Heart left ventricle (tissue), 16 donors: ENCODE measurements at regions not wholly inside any gene's neighbourhood (a gene's known extent, or its start where the extent isn't known, plus 50 kb on each side); places are given as distances from the start of the nearest gene placed in this dataset.
A peak's percentile ranks its signal among the peaks of the same experiment; 100 is the strongest.

Experiments used
- ATAC-seq, 4 donors: fragments of 200-7000 bp; cut with Tn5 transposase; one replicate each; pipeline ENCODE4 v1.9.1; 2020 to 2022; ENCODE audit warnings: moderate library complexity in 4 of 4, mild to moderate bottlenecking in 3 of 4, moderate number of reproducible peaks in 1 of 4
- DNase-seq, 5 donors: peaks; one replicate each; pipeline ENCODE4 v3.0.0-alpha.2; 2020
- H3K27ac ChIP-seq, 12 donors: fragments of 200-600 bp; sonication (generic) in 4 of 12; one replicate each; pipeline versions ENCODE4 v1.5.0 to v1.8.0; 2016 to 2022; ENCODE audit warnings: mild to moderate bottlenecking in 2 of 12
- H3K27me3 ChIP-seq, 9 donors: fragments of 200-600 bp; sonication (generic) in 2 of 9; one replicate each; pipeline versions ENCODE4 v1.5.1 to v1.8.0; 2016 to 2022; ENCODE audit warnings: mild to moderate bottlenecking in 3 of 9
- H3K36me3 ChIP-seq, 9 donors: fragments of 200-600 bp; sonication (generic) in 2 of 9; one replicate each; pipeline versions ENCODE4 v1.5.0 to v1.8.0; 2018 to 2022; ENCODE audit warnings: mild to moderate bottlenecking in 2 of 9
- H3K4me1 ChIP-seq, 12 donors: fragments of 200-600 bp; sonication (generic) in 4 of 12; one replicate each; pipeline versions ENCODE4 v1.5.0 to v1.8.0; 2016 to 2022; ENCODE audit warnings: mild to moderate bottlenecking in 3 of 12
- H3K4me3 ChIP-seq, 12 donors: fragments of 200-600 bp; sonication (generic) in 4 of 12; one replicate each; pipeline versions ENCODE4 v1.5.0 to v1.8.0; 2017 to 2022; ENCODE audit warnings: mild to moderate bottlenecking in 9 of 12, moderate library complexity in 4 of 12
- H3K9me3 ChIP-seq, 12 donors: fragments of 200-600 bp; sonication (generic) in 4 of 12; one replicate each; pipeline versions ENCODE4 v1.5.0 to v1.8.0; 2016 to 2022; ENCODE audit warnings: mild to moderate bottlenecking in 1 of 12
- POLR2A ChIP-seq, 2 donors: fragments of 450-650 bp; IDR thresholded peaks; one replicate each; pipeline ENCODE4 v1.6.1; 2017; ENCODE audit warnings: antibody characterized with exemption in 2 of 2, mild to moderate bottlenecking in 2 of 2, moderate library complexity in 2 of 2
- WGBS, 4 donors: extraction: QIAGEN DNeasy Blood & Tissue Kit in 2 of 4; methylation state at CpG; one replicate each; pipeline versions ENCODE4 v1.1.5 to v1.1.7; 2013 to 2018; 5-methylcytosine and 5-hydroxymethylcytosine counted together
- intact Hi-C, 10 donors: fragments of 100-400 bp; cut with DNase I; formaldehyde crosslinking; loops; one replicate each; pipeline versions ENCODE4 v1.11.1 to v1.14.2; 2022
- TF ChIP-seq, protein P1 (sequence below), 12 donors: fragments of 200-600 bp; sonication (generic) in 4 of 12; IDR thresholded peaks; one replicate each; pipeline versions ENCODE4 v1.5.0 to v1.8.0; 2018 to 2022; ENCODE audit warnings: antibody characterized with exemption in 12 of 12, mild to moderate bottlenecking in 5 of 12
- donor health status: ischemic (EF 13 %, LVEDD 7.1; RV severe dilation, severe dysfunction).
- donor health status: healthy with polysubstance abuse.
- donor health status: DM: no; HTN: yes; CAD: no.
- donor health status: DM: no; HTN: no; CAD: no.
- donor health status: ischemic (EF 25% LVEDD 6.9; RV normal size, moderate dysfunction).
- donor health status: ischemic (EF 25% LVEDD 5.7; RV mildly dilated, moderate dysfunction).
- donor health status: healthy.
- donor health status: DM: yes; HTN: yes; CAD: no.
- donor health status: ischemic (EF 35%, LVEDD 5.7; RV mildly dilated, moderate dysfunction).
- donor health status: nonischemic (EF 11% LVEDD 7.7; RV severe dilation, severe dysfunction).
- donor health status: DM: yes; HTN: yes; CAD: no.
- donor health status: PGD.
- donor health status: ischemic (EF 29% LVEDD 5.4; RV normal size, mild dysfunction).
- donor health status: nonischemic (EF 23%, LVEDD 6.1; RV moderate dilation, normal function).

DNA sequence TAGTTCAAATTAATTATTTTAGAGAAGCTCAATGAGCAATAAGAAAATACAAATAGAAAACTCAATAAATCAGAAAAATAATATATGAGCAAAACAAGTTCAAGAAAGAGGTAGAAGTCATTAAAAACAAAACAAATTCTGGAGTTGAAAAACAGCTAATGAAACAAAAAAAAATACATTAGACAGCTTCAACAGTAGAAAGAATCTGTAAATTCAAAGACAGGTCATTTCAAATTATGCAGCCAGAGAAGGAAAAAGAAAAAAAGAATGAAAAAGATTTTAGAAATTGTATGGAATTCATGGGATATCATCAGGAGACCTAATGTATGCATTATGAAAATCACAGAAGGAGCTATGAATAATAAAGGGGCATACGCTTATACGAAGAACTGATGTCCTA lies 795.3 kb upstream of the ADGRB3 start:
- peaks cover 0 to 27% (median 7%) of the 10 kb centered on the region in 12 donors for H3K9me3 ChIP-seq
- no peaks in the 10 kb centered on the region for H3K36me3 ChIP-seq
- H3K4me3 ChIP-seq = no peak overlapping the region
- ATAC-seq (no peak), DNase-seq (no peak)
- H3K27ac ChIP-seq = no peak overlapping the region
- H3K27me3 ChIP-seq = no peaks in the 10 kb centered on the region
- 86 to 93% (median 89%) methylated on average over 2 of the region's 2 CpGs for WGBS, 4 donors
- intact Hi-C loops = no loop called here
- no peaks in the 10 kb centered on the region for H3K4me1 ChIP-seq
- TF ChIP-seq, protein P1, sequence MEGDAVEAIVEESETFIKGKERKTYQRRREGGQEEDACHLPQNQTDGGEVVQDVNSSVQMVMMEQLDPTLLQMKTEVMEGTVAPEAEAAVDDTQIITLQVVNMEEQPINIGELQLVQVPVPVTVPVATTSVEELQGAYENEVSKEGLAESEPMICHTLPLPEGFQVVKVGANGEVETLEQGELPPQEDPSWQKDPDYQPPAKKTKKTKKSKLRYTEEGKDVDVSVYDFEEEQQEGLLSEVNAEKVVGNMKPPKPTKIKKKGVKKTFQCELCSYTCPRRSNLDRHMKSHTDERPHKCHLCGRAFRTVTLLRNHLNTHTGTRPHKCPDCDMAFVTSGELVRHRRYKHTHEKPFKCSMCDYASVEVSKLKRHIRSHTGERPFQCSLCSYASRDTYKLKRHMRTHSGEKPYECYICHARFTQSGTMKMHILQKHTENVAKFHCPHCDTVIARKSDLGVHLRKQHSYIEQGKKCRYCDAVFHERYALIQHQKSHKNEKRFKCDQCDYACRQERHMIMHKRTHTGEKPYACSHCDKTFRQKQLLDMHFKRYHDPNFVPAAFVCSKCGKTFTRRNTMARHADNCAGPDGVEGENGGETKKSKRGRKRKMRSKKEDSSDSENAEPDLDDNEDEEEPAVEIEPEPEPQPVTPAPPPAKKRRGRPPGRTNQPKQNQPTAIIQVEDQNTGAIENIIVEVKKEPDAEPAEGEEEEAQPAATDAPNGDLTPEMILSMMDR (IDR thresholded peaks at IDR 0.05) = no peak
- TF ChIP-seq POLR2A (IDR thresholded peaks at IDR 0.05) = no peak

DNA sequence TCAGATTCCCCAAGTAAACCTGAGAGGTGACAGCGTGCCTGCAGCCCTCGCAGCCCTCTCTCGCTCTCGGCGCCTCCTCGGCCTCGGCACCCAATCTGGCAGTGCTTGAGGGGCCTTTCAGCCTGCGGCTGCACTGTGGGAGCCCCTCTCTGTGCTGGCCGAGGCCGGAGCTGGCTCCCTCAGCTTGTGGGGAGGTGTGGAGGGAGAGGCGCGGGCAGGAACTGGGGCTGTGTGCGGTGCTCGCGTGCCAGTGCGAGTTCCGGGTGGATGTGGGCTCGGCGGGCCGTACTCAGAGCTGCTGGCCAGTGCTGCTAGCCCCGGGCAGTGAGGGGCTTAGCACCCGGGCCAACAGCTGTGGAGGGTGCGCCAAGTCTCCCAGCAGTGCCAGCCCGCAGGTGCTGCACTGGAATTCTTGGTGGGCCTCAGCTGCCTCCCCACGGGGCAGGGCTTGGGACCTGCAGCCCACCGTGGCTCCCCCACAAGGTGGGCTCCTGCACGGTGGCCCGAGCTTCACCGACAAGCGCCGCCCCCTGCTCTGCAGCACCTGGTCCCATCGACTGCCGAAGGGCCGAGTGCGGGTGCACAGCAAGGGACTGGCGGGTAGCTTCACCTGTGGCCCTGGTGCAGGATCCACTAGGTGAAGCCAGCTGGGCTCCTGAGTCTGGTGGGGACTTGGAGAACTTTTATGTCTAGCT lies 809.7 kb upstream of the ADGRB3 start:
- Histone ChIP-seq H3K4me3 (no peak overlapping the region), H3K27me3 (no peaks in the 10 kb centered on the region), H3K27ac (no peak overlapping the region), H3K4me1 (no peaks in the 10 kb centered on the region), H3K9me3 (peaks cover 0 to 10% (median 0%) of the 10 kb centered on the region in 12 donors), H3K36me3 (no peaks in the 10 kb centered on the region)
- intact Hi-C loops = no loop called here
- ATAC-seq (no peak), DNase-seq (peak in 2 of 5 donors; percentile 18 to 61)
- WGBS, 4 donors = 90 to 91% (median 91%) methylated on average over 11 to 36 of the region's 36 CpGs
- no peak for TF ChIP-seq POLR2A (IDR thresholded peaks at IDR 0.05)
- TF ChIP-seq, protein P1 (IDR thresholded peaks at IDR 0.05) = no peak

DNA sequence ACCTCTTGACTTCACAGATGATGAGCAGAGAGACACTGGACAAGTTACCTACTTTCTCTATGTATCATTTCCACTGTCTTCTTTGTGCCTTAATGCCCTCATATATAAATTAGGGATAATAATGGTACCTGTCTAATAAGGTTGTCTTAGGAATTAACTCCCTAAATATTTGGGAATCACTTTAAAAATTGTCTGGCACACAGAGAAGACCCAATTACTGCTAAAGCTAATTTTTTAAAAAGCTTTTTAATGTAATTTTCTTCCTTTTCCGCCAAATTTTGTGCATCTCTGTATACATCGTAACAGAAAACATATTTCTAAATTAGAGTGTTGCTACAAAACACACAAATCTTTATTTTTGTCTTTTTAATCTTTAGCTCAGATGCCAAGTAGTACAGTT lies 816.8 kb upstream of the ADGRB3 start:
- peaks cover 0 to 27% (median 4%) of the 10 kb centered on the region in 12 donors for H3K9me3 ChIP-seq

DNA sequence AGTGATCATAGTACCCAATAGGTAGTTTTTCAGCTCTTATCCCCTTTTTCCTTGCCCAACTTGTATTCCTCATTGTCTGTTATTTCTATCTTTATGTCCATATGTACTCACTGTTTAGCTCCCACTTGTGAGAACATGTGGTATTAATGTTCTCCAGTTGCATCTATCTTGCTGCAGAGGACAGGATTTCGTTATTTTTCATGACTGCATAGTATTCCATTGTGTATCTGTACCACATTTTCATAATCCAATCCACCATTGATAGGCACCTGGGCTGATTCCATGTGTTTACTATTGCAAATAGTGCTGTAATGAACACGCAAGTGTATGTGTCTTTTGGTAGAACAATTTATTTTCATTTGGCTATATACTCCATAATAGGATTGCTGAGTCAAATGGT lies 819.5 kb upstream of the ADGRB3 start:
- 52 to 61% (median 57%) methylated on average over 2 of the region's 2 CpGs for WGBS, 4 donors
- DNase-seq = no peak
- no peak overlapping the region for H3K27ac ChIP-seq

More for the DNA sequence above, 816.8 kb upstream of the ADGRB3 start:
- Histone ChIP-seq H3K27ac (no peak overlapping the region), H3K27me3 (no peaks in the 10 kb centered on the region), H3K4me1 (no peaks in the 10 kb centered on the region), H3K4me3 (no peak overlapping the region), H3K36me3 (no peaks in the 10 kb centered on the region)
- intact Hi-C loops = no loop called here
- DNase-seq = no peak
- 64 to 86% (median 74%) methylated on average over 2 of the region's 2 CpGs for WGBS, 4 donors
- TF ChIP-seq, protein P1 (IDR thresholded peaks at IDR 0.05) = no peak
- TF ChIP-seq POLR2A (IDR thresholded peaks at IDR 0.05) = no peak
- no peak for ATAC-seq

More for the DNA sequence above, 819.5 kb upstream of the ADGRB3 start:
- H3K4me1 ChIP-seq = no peaks in the 10 kb centered on the region
- peaks cover 0 to 41% (median 17%) of the 10 kb centered on the region in 12 donors for H3K9me3 ChIP-seq
- ATAC-seq = no peak
- H3K4me3 ChIP-seq = no peak overlapping the region
- TF ChIP-seq, protein P1 (IDR thresholded peaks at IDR 0.05) = no peak
- no peak for TF ChIP-seq POLR2A (IDR thresholded peaks at IDR 0.05)
- H3K36me3 ChIP-seq = no peaks in the 10 kb centered on the region
- no peaks in the 10 kb centered on the region for H3K27me3 ChIP-seq
- intact Hi-C loops = no loop called here
